Lower lobe of right lung (tissue), 2 donors: ENCODE measurements at regions not wholly inside any gene's neighbourhood (a gene's known extent, or its start where the extent isn't known, plus 50 kb on each side); places are given as distances from the start of the nearest gene placed in this dataset.
"Not testable (repeated sequence)": the region's sequence is repeated elsewhere in the genome, so short reads cannot be mapped to it uniquely, and the experiment has no call there.

ENCODE experiments used
- ATAC-seq, 2 donors: fragments of 200-7000 bp; cut with Tn5 transposase; one replicate each; pipeline ENCODE4 v1.9.1; 2020 to 2022; ENCODE audit warnings: mild to moderate bottlenecking in 2 of 2, moderate library complexity in 2 of 2
- DNase-seq: peaks from one replicate; pipeline ENCODE4 v3.0.0-alpha.2; 2020
- H3K27ac ChIP-seq: fragments of 200-600 bp; one replicate; pipeline ENCODE4 v1.8.0; 2022
- H3K27me3 ChIP-seq: fragments of 200-600 bp; one replicate; pipeline ENCODE4 v1.8.0; 2022; ENCODE audit warnings: low read depth
- H3K36me3 ChIP-seq: fragments of 200-600 bp; one replicate; pipeline ENCODE4 v1.8.0; 2022; ENCODE audit warnings: mild to moderate bottlenecking
- H3K4me1 ChIP-seq: fragments of 200-600 bp; one replicate; pipeline ENCODE4 v1.8.0; 2022
- H3K4me3 ChIP-seq: fragments of 200-600 bp; one replicate; pipeline ENCODE4 v1.8.0; 2022; ENCODE audit warnings: mild to moderate bottlenecking
- H3K9me3 ChIP-seq: fragments of 200-600 bp; one replicate; pipeline ENCODE4 v1.8.0; 2022
- CTCF ChIP-seq: fragments of 200-600 bp; IDR thresholded peaks from one replicate; pipeline ENCODE4 v1.8.0; 2022; ENCODE audit warnings: antibody characterized with exemption, mild to moderate bottlenecking
- intact Hi-C: fragments of 100-400 bp; cut with DNase I; formaldehyde crosslinking; loops from one replicate; pipeline ENCODE4 v1.11.0; 2022
- donor health status: DM: no; HTN: yes; CAD: no; lungs with severe emphysema.

- DNase-seq: no peak
- no peak for ATAC-seq
- Histone ChIP-seq H3K27me3 (no peaks in the 10 kb centered on the region), H3K27ac (no peak overlapping the region), H3K4me1 (no peaks in the 10 kb centered on the region), H3K36me3 (no peaks in the 10 kb centered on the region), H3K9me3 (no peaks in the 10 kb centered on the region), H3K4me3 (no peak overlapping the region)
- intact Hi-C loops: no loop called here
- no peak for TF ChIP-seq CTCF
Measured at GRCh38 chr2:192675681-192676080, 480.9 kb upstream of the TMEFF2 start.

GRCh38 chr2:192669505-192670091 is 474.9 kb upstream of the TMEFF2 start:
- no peaks in the 10 kb centered on the region for H3K27me3 ChIP-seq
- ATAC-seq: no peak
- no peaks in the 10 kb centered on the region for H3K4me1 ChIP-seq
- H3K4me3 ChIP-seq: no peak overlapping the region
- no peak for TF ChIP-seq CTCF
- intact Hi-C loops: no loop called here
- H3K36me3 ChIP-seq: no peaks in the 10 kb centered on the region
- H3K9me3 ChIP-seq: no peaks in the 10 kb centered on the region
- no peak overlapping the region for H3K27ac ChIP-seq
- no peak for DNase-seq

GRCh38 chr2:192660555-192660954 is 465.8 kb upstream of the TMEFF2 start:
- H3K4me3 ChIP-seq, H3K27me3 ChIP-seq, intact Hi-C loops, H3K9me3 ChIP-seq, H3K4me1 ChIP-seq, H3K27ac ChIP-seq, H3K36me3 ChIP-seq, ATAC-seq, DNase-seq: not testable (repeated sequence)

GRCh38 chr2:192657362-192657761 is 462.6 kb upstream of the TMEFF2 start:
- Histone ChIP-seq H3K27ac (no peak overlapping the region), H3K9me3 (no peaks in the 10 kb centered on the region), H3K36me3 (no peaks in the 10 kb centered on the region), H3K4me1 (no peaks in the 10 kb centered on the region), H3K27me3 (no peaks in the 10 kb centered on the region), H3K4me3 (no peak overlapping the region)
- DNase-seq (no peak), ATAC-seq (no peak)
- intact Hi-C loops: no loop called here
- no peak for TF ChIP-seq CTCF

GRCh38 chr2:192655916-192656315 is 461.2 kb upstream of the TMEFF2 start:
- no peaks in the 10 kb centered on the region for H3K9me3 ChIP-seq
- intact Hi-C loops: no loop called here
- DNase-seq: no peak
- H3K27ac ChIP-seq: no peak overlapping the region
- no peak overlapping the region for H3K4me3 ChIP-seq
- H3K27me3 ChIP-seq: no peaks in the 10 kb centered on the region
- no peaks in the 10 kb centered on the region for H3K4me1 ChIP-seq
- H3K36me3 ChIP-seq: no peaks in the 10 kb centered on the region
- ATAC-seq: no peak
- TF ChIP-seq CTCF: no peak

DNA sequence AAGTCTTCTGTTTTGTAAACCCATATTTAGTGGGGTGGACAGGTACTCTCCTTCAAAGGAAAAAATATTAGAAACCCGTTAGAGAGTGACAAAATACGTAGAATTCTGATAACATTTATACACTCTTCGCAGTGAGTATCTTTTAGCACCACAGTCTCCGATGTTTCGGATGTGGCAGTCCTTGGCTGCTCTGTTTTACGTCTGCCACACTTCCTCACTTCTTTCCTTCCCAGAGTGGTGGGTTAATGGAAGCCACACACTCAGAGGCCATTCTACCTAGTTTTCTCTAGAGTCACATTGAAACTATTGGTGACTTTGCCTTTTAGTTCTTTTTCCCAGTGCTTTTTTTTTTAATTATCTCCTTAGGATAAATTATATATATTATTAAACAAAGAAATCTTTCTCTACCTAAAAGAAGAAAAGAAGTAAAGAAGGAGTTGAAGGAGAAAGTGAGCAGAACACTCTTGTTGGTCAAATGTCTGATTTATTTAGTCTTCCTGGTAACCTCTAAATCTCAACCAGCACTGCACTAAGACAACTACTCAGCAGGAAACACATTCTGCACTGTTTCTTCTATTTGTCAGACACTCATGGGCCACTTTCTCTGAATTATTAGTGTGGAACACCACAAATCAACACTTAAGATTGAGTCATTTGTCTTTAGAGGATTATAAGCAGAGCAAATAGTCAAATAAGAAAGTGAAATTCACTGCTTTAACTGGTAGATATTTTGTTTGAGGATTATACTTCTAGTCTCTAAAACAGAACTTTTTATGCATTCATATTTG is 451.3 kb upstream of the TMEFF2 start:
- intact Hi-C loops: no loop called here
- peak in 1 of 2 donors; percentile 33 for ATAC-seq

More for the DNA sequence above, 451.3 kb upstream of the TMEFF2 start:
- no peak overlapping the region for H3K27ac ChIP-seq
- no peak for DNase-seq
- no peaks in the 10 kb centered on the region for H3K9me3 ChIP-seq
- H3K27me3 ChIP-seq: no peaks in the 10 kb centered on the region
- H3K4me1 ChIP-seq: no peaks in the 10 kb centered on the region
- no peak overlapping the region for H3K4me3 ChIP-seq
- H3K36me3 ChIP-seq: no peaks in the 10 kb centered on the region
- TF ChIP-seq CTCF: no peak
